Erythroblast (primary cell): ENCODE measurements at regions not wholly inside any gene's neighbourhood (a gene's known extent, or its start where the extent isn't known, plus 50 kb on each side); places are given as distances from the start of the nearest gene placed in this dataset.

Source experiments
- DNase-seq, 2 experiments: peaks; one replicate each; lab custom pipeline; 2025; lab: John Stamatoyannopoulos, UW
- GATA1 ChIP-seq: IDR thresholded peaks from 2 replicates; pipeline ENCODE4 v1.6.1; 2011; ENCODE audit warnings: low read depth, mild to moderate bottlenecking, control low read depth, low read length, moderate library complexity
- POLR2A ChIP-seq: IDR thresholded peaks from 2 replicates; pipeline ENCODE4 v1.6.1; 2011; ENCODE audit warnings: mild to moderate bottlenecking, low read length

DNA sequence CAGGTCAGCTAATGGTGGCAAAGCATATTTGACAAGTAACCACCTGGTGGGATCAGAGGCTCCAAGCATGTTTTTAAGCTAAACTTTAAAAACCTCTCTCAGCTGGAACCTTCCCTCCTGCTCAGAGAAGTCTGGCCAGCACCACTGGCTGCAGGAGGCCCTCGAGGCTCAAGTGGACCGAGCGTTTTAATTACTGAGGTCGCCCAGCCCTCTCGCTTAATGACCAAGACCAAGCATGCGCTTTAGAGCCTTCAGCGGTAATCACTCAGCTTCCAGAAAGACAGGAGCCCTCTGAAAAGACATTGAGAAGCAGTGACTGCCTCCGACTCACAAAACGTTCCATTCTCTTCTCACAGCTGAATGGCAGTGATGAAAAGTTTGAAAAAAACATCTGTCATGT, 383.4 kb upstream of the ADARB2 start:
- TF ChIP-seq GATA1, result no peak
- TF ChIP-seq POLR2A, result no peak
- DNase-seq, result no peak

DNA sequence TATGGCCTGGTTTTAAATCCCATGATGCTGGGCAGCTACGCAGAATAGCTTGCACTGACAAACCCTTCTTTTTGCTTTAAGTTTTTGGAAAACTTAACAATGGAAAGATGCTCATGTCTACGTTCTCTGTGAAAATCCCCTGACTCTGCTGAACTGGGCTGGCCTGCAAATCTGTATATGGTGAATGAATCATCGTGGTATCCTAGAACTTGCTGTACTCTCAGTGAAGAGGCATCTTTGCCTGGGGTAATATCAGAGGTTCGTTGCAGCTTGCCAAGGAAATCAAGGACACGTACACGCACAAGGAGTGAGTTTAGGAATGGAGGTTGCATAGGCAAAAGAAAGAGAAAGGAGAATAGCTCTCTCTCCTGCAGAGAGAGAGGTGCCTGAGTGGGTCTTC, 382.0 kb upstream of the ADARB2 start:
- no peak for DNase-seq
- TF ChIP-seq POLR2A, result no peak
- TF ChIP-seq GATA1, result no peak

DNA sequence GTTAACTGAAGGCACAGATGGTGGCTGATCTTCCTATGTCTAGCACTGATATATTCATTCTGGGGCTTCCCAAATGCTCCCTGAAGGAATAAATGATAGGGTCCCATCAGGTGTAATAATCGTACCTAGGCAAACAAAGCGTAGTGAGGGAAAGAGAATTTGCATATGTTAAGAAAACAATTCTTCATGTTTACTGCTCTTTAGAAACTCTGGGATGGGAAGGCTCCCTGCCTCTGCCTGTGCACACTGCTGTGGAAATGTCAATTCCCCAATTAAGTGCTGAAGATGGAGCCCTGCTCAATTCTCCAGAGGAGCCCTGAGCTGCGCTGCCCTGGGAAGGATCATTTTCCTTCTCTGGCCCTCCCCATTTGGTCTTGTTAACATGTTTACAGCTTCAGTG, 380.9 kb upstream of the ADARB2 start:
- TF ChIP-seq GATA1 (no peak), POLR2A (no peak)
- no peak for DNase-seq

DNA sequence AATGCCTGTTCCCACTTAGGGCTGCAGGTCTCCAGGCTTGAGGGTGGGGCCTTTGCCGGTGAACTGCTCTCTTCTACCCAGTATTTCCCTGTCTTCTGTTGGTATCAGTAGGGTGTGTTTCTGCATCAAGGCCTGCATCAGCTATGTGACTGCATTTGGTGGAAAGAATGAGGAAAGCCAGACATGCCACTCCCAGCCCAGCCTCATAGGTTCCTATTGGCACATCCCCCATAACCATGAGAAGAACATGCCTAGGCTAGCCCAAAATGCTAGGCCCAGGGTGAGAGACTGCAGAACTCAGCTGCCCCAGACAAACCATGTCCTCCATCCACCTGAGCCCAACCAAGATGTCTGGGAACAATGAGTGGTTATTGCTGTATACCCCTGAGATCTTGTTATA, 380.3 kb upstream of the ADARB2 start:
- no peak for DNase-seq
- no peak for TF ChIP-seq GATA1
- TF ChIP-seq POLR2A, result no peak

DNA sequence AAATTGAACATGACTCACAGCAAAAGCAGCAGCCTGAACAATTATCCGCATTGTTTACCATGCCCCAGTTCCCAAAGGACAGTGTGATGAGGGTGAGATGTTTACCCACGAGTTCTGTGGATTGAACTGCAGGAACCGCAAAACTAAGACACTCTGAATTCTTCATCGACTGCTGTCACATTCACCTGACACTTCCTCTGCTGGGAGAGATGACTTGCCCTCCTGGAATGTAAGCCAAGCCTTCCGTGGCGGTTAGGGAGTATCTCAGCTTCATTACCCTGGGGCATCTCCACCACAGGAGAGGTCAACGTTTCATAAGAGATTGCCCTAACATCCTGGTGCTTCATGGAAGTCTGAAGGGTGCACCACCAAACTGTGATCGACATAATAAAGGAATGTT, 374.6 kb upstream of the ADARB2 start:
- DNase-seq, result no peak
- TF ChIP-seq POLR2A, result no peak
- TF ChIP-seq GATA1, result no peak

DNA sequence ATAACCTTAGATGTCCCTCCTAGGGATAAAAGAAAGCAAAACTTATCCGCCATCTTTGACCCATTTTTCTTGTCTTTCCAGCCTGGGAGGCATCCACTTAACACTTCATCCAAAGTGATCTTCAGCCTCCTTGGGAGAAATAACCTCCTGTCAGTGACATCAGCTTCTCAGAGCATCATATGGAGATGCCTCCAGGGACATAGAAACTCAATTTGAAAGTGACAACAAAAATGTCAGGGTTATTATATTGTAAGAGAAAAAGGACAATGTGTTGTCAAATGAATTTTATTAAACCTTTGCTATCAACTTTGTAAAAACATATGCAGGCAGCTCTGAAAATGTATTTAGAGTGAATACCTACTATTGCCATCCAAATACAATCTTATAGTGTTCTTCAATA, 371.2 kb upstream of the ADARB2 start:
- no peak for DNase-seq
- TF ChIP-seq GATA1 (no peak), POLR2A (no peak)

DNA sequence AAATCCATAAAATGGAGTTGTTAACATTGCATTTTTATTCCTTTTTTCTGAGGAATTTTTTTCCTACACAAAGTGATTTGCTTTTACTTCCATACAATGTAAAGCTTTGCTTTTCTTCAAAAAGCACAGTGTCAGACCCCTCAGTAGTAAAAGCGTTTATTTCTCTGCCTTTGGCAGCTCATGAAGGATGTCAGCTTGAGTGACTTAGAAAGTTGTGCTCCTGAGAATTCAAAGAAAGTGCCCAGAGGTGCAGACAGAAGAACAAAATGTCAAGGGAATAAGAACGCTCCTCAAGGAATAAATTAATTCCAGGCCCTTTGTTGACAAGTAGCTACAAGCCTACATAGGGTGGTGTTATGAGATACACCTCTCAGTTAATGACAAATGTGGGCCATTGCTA, 369.3 kb upstream of the ADARB2 start:
- DNase-seq, result no peak
- TF ChIP-seq GATA1 (no peak), POLR2A (no peak)

DNA sequence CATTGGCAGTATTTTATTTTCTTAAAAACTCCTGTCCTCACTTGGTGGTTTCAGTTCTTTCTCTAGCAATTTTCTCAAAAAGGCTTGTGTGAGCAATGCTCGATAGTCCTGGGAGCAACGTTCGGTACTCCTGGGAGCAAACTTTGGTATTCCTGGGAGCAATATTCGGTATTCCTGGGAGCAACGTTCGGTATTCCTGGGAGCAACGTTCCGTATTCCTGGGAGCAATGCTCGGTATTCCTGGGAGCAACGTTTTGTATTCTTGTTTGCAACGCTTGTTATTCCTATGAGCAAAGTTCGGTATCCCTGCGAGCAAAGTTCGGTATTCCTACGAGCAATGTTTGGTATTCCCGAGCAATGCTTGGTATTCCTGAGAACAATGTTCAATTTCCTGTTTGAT, 362.0 kb upstream of the ADARB2 start:
- no peak for DNase-seq
- no peak for TF ChIP-seq POLR2A
- no peak for TF ChIP-seq GATA1

DNA sequence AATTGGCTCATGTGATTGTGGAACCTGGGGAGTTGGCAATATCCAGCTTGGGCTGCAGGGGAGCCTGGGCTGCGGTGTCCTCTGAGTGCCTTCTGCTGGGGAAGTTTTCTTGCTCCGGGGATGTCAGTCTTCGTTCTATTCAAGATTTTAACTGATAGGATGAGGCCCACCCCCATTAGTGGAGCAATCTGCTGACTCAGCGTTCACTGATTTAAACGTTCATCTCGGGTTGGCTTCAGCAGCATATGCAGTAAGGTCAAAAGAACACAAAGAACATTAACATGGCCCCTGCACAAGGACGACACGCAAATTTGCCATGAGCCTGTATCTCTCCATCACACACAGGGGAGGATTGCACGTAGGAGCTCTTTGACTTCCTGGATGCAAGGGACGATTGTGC, 360.6 kb upstream of the ADARB2 start:
- TF ChIP-seq POLR2A (no peak), GATA1 (no peak)
- no peak for DNase-seq

DNA sequence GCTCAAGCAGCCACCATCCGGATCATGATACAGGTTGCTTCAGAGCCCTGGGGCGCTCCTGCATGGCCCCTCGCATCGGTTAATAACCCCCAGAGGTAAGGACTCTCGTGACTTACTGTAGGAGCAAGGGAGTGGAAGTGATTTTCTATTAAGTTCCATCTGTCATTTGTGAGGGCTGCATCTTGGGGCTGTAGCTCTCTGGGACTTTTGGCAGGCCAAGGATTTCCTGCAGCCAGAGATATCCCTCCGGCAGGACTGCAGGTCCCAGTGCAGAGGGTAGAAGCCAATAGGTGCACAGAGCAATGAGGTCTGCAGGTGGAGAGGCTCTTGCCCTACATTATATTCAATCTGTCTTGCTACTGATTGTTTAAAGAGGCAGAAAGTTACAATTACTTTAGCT, 356.8 kb upstream of the ADARB2 start:
- DNase-seq, result no peak
- no peak for TF ChIP-seq GATA1
- no peak for TF ChIP-seq POLR2A

DNA sequence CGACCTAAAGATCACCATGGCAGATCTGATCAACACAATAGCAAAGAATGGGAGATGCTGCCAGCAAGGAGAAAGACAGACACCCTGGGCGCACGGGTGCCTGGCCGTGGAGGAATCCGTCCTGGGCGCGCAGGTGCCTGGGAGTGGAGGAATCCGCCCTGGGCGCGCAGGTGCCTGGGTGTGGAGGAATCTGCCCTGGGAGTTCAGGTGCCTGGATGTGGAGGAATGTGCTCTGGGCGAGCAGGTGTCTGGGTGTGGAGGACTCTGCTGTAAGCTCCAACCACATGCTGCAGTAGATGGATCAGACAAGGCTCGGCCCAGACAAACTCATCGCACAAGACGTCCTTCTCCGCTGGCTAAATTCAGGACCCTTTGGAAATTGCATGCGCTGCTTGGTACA, 346.3 kb upstream of the ADARB2 start:
- DNase-seq, result no peak

DNA sequence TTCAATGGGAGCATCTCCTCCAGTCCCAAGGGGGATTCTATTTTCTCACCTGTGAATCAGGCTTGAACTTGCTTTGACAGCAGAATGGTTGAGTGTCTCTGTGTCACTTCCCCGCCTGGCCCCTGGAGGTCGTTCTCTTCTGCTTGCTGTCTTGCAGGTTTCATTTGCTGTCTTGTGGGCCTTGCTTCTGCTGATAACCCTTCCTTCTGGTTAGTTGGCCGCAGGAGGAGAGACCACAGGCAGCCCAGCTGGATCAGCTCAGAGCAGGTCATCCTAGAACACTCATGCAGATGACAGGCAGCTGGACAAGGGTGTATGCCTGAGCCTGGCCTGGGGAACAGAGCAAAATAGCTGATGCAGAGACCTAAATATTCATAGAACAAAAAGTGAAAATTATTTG, 344.2 kb upstream of the ADARB2 start:
- no peak for TF ChIP-seq POLR2A
- no peak for TF ChIP-seq GATA1
- DNase-seq, result no peak

More for the DNA sequence above, 346.3 kb upstream of the ADARB2 start:
- TF ChIP-seq GATA1 (no peak), POLR2A (no peak)

DNA sequence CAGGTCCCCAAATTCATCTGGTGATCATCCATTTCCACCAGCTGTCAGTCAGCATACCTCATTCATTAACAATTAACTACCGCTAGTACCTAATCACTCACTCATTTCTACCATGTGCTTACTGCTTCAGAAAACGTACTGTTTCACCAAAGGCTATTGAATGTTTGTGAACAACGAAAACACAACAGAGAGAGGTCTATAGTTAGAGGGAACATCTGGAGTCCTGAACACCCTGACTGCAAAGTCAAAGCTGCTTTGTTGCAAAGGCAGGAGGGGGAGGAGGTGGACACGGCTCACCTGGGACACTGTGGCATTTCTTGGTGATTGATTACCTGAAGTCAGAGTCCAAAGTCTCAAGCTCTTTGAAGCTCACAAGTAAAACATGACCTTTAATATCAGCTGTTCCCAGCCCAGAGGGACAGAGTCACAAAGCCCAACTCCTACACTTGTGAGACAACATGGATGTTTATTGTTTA, 342.3 kb upstream of the ADARB2 start:
- TF ChIP-seq POLR2A (no peak), GATA1 (no peak)
- DNase-seq, result no peak

DNA sequence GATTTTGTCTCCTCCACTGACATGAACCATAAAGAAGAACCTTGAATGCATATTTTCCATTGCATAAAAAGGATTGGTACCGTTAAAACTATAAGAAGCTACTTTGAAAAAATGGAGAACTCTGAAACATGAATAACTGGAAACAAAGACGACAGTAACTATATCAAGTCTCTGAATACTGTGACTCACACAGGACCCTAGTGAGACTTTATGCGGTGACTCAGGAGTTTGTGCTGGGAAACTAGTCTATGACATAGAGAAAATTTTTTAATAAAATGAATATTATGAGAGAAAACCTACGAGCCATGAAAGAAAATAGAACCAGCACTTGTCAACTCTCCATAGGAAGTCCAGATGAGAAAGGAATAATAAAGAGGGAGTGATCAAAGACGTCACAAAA, 339.9 kb upstream of the ADARB2 start:
- TF ChIP-seq GATA1 (no peak), POLR2A (no peak)

DNA sequence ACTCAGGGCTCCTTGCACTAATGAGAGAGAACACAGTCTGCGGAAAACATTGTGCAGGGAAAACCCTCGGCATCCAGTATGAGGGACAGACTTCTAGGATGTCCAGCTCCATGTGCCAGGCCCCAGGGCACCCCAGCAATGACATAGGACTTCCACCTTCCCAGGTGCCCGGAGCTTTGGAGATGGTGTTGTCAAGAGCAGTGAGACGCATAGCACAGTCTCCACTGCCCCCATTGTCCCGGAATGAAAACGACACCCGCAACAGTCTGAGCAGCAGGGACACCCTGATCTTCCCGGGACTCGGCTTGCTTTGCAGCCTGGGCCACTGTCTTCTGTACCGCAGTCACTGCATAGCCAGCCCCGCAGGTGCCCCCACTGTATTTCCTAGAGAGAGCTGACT, 339.2 kb upstream of the ADARB2 start:
- TF ChIP-seq POLR2A, result no peak
- no peak for TF ChIP-seq GATA1
- no peak for DNase-seq

More for the DNA sequence above, 339.9 kb upstream of the ADARB2 start:
- no peak for DNase-seq
